K562 (cell line): ENCODE measurements at regions not wholly inside any gene's neighbourhood (a gene's known extent, or its start where the extent isn't known, plus 50 kb on each side); places are given as distances from the start of the nearest gene placed in this dataset.

Experiments used
- ATAC-seq: fragments of 200-7000 bp; cut with Tn5 transposase; 3 replicates; pipeline ENCODE4 v1.9.1; 2020; ENCODE audit warnings: moderate library complexity
- BruUV-seq: library from RNA; stranded (reverse); fragments of 400-500 nt; replicated peaks from 2 replicates; lab custom pipeline; 2021; lab: Mats Ljungman, UMichigan
- CTCF ChIA-PET: fragments of 300-600 bp; formaldehyde crosslinking; extraction: SDS; loops from one replicate; lab custom pipeline; 2021; ENCODE audit warnings: low intra/inter-chr PET ratio; lab: Yijun Ruan, JAX
- POLR2A ChIA-PET: fragments of 300-600, 350-650 bp; sonication (Branson Sonifier 250); formaldehyde crosslinking; extraction: SDS; loops from one replicate; lab custom pipeline; 2021; ENCODE audit warnings: antibody characterized with exemption, inconsistent platforms; lab: Yijun Ruan, JAX
- DNase-seq, 4 experiments: peaks; one replicate each; pipeline versions ENCODE4 v3.0.0 to v3.0.0-alpha.2; 2011 to 2018; ENCODE audit warnings: low spot score in 3 of 4, mixed read lengths in 3 of 4; ENCODE audit errors: extremely low read depth in 1 of 4
- FAIRE-seq: peaks from 2 replicates; lab custom pipeline; 2011; peaks lifted over from hg19 to GRCh38; lab: Jason Lieb, UNC
- H2AFZ ChIP-seq: 2 replicates; pipeline ENCODE4 v1.6.0; 2011; ENCODE audit warnings: low read depth, low read length, control low read depth, inconsistent platforms
- H3K27ac ChIP-seq: fragments of 200-600 bp; 3 replicates; pipeline ENCODE4 v1.8.0; 2011; ENCODE audit warnings: low read depth, mild to moderate bottlenecking, control low read depth, inconsistent platforms, low read length, moderate library complexity, mixed read lengths; ENCODE audit errors: extremely low read depth
- H3K27me3 ChIP-seq, 2 experiments: fragments of 300-600 bp in 1 of 2; 2 replicates in 1 of 2; 3 replicates in 1 of 2; pipeline versions ENCODE4 v1.6.0 to v1.8.0; 2011; ENCODE audit warnings: inconsistent platforms in 2 of 2, low read length in 2 of 2, mild to moderate bottlenecking in 1 of 2, mixed read lengths in 1 of 2, moderate library complexity in 1 of 2; ENCODE audit not compliant: control insufficient read depth in 2 of 2, insufficient read depth in 2 of 2
- H3K36me3 ChIP-seq: fragments of 300-600 bp; 3 replicates; pipeline ENCODE4 v1.8.0; 2011; ENCODE audit warnings: mild to moderate bottlenecking, low read length, inconsistent platforms; ENCODE audit not compliant: control insufficient read depth, insufficient read depth
- H3K4me1 ChIP-seq, 2 experiments: fragments of 200-600 bp in 1 of 2; replicated peaks in 1 of 2; 2 replicates in 1 of 2; 3 replicates in 1 of 2; pipeline versions ENCODE4 v1.5.1 to v1.8.0; 2011; ENCODE audit warnings: inconsistent platforms in 2 of 2, low read length in 2 of 2, mild to moderate bottlenecking in 1 of 2, mixed read lengths in 1 of 2, moderate library complexity in 1 of 2; ENCODE audit not compliant: control insufficient read depth in 2 of 2, insufficient read depth in 2 of 2
- H3K4me2 ChIP-seq: 2 replicates; pipeline ENCODE4 v1.6.1; 2011; ENCODE audit warnings: low read length, control low read depth, inconsistent platforms, mixed read lengths; ENCODE audit not compliant: insufficient read depth
- H3K4me3 ChIP-seq: fragments of 200-600 bp; sonication (generic), shearing (Covaris generic); 2 replicates; pipeline ENCODE4 v1.5.1; 2016; ENCODE audit warnings: control low read depth, inconsistent platforms
- H3K79me2 ChIP-seq: fragments of 200-600 bp; 3 replicates; pipeline ENCODE4 v1.8.0; 2011; ENCODE audit warnings: low read length, inconsistent platforms; ENCODE audit not compliant: control insufficient read depth, insufficient read depth
- H3K9ac ChIP-seq, 2 experiments: 2 replicates each; pipeline versions ENCODE4 v1.6.0 to v1.6.1; 2011; ENCODE audit warnings: low read depth in 2 of 2, low read length in 2 of 2, control low read depth in 1 of 2, inconsistent platforms in 1 of 2, mild to moderate bottlenecking in 1 of 2, mixed read lengths in 1 of 2; ENCODE audit not compliant: insufficient read depth in 1 of 2
- H3K9me1 ChIP-seq: one replicate; pipeline ENCODE4 v1.6.0; 2011; ENCODE audit warnings: inconsistent platforms, mild to moderate bottlenecking, low read length, moderate library complexity; ENCODE audit not compliant: control insufficient read depth, insufficient read depth
- H3K9me3 ChIP-seq: replicated peaks from 2 replicates; pipeline ENCODE4 v1.5.1; 2011; ENCODE audit warnings: low read depth, low read length, inconsistent platforms; ENCODE audit not compliant: control insufficient read depth, insufficient read depth
- H4K20me1 ChIP-seq: replicated peaks from 2 replicates; pipeline ENCODE4 v1.6.1; 2011; ENCODE audit warnings: low read length, inconsistent platforms, mixed read lengths; ENCODE audit not compliant: control insufficient read depth, insufficient read depth
- JUN ChIP-seq, 2 experiments: sonication (generic) in 1 of 2; formaldehyde crosslinking in 1 of 2; IDR thresholded peaks; 2 replicates each; pipeline versions ENCODE4 v1.6.1 to v1.8.0; 2012 to 2022; ENCODE audit warnings: borderline replicate concordance in 2 of 2, mild to moderate bottlenecking in 2 of 2, improper control_type of control experiment in 1 of 2, low read depth in 1 of 2, low read length in 1 of 2, missing genetic modification reagents in 1 of 2
- MAFG ChIP-seq: fragments of 450-650 bp; conservative IDR thresholded peaks from 2 replicates; pipeline ENCODE4 v1.6.1; 2016; ENCODE audit warnings: missing genetic modification characterization, missing compliant biosample characterization
- NR3C1 ChIP-seq: sonication (generic); formaldehyde crosslinking; IDR thresholded peaks from 2 replicates; pipeline ENCODE4 v1.8.1; 2022; ENCODE audit warnings: missing genetic modification reagents
- PTBP1 ChIP-seq: fragments of 200-400 bp; formaldehyde crosslinking; IDR thresholded peaks from 2 replicates; pipeline ENCODE4 v1.6.1; 2017; ENCODE audit warnings: low read depth, low read length
- SMAD3 ChIP-seq: fragments of 450-650 bp; formaldehyde crosslinking; conservative IDR thresholded peaks from 2 replicates; pipeline ENCODE4 v1.4.0; 2020; ENCODE audit warnings: mild to moderate bottlenecking
- SMC3 ChIP-seq: conservative IDR thresholded peaks from 2 replicates; pipeline ENCODE4 v1.6.1; 2011; ENCODE audit warnings: low read depth, low read length, improper control_type of control experiment; ENCODE audit not compliant: insufficient read depth
- STAT5B ChIP-seq: fragments of 250-450 bp; sonication (Bioruptor Pico); IDR thresholded peaks from 2 replicates; pipeline ENCODE4 v1.8.0; 2021; ENCODE audit warnings: mild to moderate bottlenecking, inconsistent platforms
- WGBS: fragments of 100-300 bp; shearing (Covaris generic); methylation state at CpG from one replicate; pipeline ENCODE4 v1.1.6; 2016; ENCODE audit warnings: low coverage, mixed read lengths; ENCODE audit not compliant: insufficient coverage; ENCODE audit errors: missing lambda C conversion rate; 5-methylcytosine and 5-hydroxymethylcytosine counted together
- in situ Hi-C: fragments of 300-500 bp; cut with MboI; formaldehyde crosslinking; loops from 4 replicates; pipeline ENCODE4 v1.15.0; 2018; ENCODE audit warnings: inconsistent platforms, mixed read lengths
- intact Hi-C: fragments of 100-400 bp; cut with micrococcal nuclease; formaldehyde crosslinking; loops from 2 replicates; pipeline ENCODE4 v1.14.2; 2022
- TF ChIP-seq, protein P1 (sequence below): fragments of 250-450 bp; sonication (Bioruptor Pico); IDR thresholded peaks from 2 replicates; pipeline ENCODE4 v1.4.0; 2020; ENCODE audit warnings: mild to moderate bottlenecking, moderate library complexity, borderline replicate concordance
- TF ChIP-seq, protein P2 (sequence below): sonication (generic); IDR thresholded peaks from 2 replicates; pipeline ENCODE4 v1.6.1; 2016
- TF ChIP-seq, protein P3 (sequence below): fragments of 450-650 bp; formaldehyde crosslinking; IDR thresholded peaks from 2 replicates; pipeline ENCODE4 v1.4.0; 2022; ENCODE audit warnings: missing genetic modification characterization
- TF ChIP-seq, protein P4 (sequence below): fragments of 450-650 bp; IDR thresholded peaks from 2 replicates; pipeline ENCODE4 v1.6.1; 2016; ENCODE audit warnings: borderline replicate concordance

DNA sequence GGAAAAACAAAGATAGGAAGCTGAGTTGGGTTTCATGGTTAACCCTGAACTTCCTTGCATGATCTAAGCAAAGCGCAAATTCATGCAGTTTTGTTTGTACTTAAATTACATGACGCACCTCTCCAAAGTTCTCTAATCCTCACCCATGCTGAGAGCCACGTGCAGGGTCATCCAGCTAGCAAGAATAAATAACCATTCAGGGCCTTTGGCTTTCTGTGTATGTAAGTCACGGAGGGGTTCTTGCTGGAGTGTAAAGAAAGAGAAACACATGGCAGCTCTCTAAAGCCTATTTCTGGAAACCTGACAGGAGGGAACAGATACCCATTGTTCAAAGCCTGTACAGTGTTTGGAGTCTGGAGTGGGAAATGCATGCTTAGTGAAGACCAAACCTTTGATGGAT is 171.7 kb upstream of the CCN2 start:
- intact Hi-C loops (no loop called here), in situ Hi-C loops (no loop called here)
- Histone ChIP-seq H3K9me1 (no peaks in the 10 kb centered on the region), H2AFZ (no peak overlapping the region), H3K4me1 (no peaks in the 10 kb centered on the region), H3K4me2 (no peak overlapping the region), H3K4me3 (no peak overlapping the region), H3K27ac (no peak overlapping the region), H3K9ac (no peak overlapping the region), H4K20me1 (no peaks in the 10 kb centered on the region), H3K27me3 (no peaks in the 10 kb centered on the region), H3K36me3 (no peaks in the 10 kb centered on the region), H3K79me2 (no peaks in the 10 kb centered on the region), H3K9me3 (no peaks in the 10 kb centered on the region)
- ATAC-seq = no peak
- FAIRE-seq = no peak
- DNase-seq = no peak
- no peak for TF ChIP-seq MAFG (tag)
- TF ChIP-seq, protein P1, sequence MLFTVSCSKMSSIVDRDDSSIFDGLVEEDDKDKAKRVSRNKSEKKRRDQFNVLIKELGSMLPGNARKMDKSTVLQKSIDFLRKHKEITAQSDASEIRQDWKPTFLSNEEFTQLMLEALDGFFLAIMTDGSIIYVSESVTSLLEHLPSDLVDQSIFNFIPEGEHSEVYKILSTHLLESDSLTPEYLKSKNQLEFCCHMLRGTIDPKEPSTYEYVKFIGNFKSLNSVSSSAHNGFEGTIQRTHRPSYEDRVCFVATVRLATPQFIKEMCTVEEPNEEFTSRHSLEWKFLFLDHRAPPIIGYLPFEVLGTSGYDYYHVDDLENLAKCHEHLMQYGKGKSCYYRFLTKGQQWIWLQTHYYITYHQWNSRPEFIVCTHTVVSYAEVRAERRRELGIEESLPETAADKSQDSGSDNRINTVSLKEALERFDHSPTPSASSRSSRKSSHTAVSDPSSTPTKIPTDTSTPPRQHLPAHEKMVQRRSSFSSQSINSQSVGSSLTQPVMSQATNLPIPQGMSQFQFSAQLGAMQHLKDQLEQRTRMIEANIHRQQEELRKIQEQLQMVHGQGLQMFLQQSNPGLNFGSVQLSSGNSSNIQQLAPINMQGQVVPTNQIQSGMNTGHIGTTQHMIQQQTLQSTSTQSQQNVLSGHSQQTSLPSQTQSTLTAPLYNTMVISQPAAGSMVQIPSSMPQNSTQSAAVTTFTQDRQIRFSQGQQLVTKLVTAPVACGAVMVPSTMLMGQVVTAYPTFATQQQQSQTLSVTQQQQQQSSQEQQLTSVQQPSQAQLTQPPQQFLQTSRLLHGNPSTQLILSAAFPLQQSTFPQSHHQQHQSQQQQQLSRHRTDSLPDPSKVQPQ (CRISPR knock-in tag) = no peak
- TF ChIP-seq PTBP1 = no peak
- TF ChIP-seq NR3C1 = no peak
- TF ChIP-seq, protein P2, sequence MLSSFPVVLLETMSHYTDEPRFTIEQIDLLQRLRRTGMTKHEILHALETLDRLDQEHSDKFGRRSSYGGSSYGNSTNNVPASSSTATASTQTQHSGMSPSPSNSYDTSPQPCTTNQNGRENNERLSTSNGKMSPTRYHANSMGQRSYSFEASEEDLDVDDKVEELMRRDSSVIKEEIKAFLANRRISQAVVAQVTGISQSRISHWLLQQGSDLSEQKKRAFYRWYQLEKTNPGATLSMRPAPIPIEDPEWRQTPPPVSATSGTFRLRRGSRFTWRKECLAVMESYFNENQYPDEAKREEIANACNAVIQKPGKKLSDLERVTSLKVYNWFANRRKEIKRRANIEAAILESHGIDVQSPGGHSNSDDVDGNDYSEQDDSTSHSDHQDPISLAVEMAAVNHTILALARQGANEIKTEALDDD = no peak
- no peak for TF ChIP-seq STAT5B
- TF ChIP-seq JUN (IDR thresholded peaks at IDR 0.05; ENCODE audit: borderline replicate concordance, low read depth, low read length) = no peak
- no peak for TF ChIP-seq JUN (CRISPR knock-in tag; IDR thresholded peaks at IDR 0.05; ENCODE audit: borderline replicate concordance)
- TF ChIP-seq SMC3 = no peak
- TF ChIP-seq, protein P3, sequence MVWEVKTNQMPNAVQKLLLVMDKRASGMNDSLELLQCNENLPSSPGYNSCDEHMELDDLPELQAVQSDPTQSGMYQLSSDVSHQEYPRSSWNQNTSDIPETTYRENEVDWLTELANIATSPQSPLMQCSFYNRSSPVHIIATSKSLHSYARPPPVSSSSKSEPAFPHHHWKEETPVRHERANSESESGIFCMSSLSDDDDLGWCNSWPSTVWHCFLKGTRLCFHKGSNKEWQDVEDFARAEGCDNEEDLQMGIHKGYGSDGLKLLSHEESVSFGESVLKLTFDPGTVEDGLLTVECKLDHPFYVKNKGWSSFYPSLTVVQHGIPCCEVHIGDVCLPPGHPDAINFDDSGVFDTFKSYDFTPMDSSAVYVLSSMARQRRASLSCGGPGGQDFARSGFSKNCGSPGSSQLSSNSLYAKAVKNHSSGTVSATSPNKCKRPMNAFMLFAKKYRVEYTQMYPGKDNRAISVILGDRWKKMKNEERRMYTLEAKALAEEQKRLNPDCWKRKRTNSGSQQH (CRISPR knock-in tag) = no peak
- TF ChIP-seq, protein P4, sequence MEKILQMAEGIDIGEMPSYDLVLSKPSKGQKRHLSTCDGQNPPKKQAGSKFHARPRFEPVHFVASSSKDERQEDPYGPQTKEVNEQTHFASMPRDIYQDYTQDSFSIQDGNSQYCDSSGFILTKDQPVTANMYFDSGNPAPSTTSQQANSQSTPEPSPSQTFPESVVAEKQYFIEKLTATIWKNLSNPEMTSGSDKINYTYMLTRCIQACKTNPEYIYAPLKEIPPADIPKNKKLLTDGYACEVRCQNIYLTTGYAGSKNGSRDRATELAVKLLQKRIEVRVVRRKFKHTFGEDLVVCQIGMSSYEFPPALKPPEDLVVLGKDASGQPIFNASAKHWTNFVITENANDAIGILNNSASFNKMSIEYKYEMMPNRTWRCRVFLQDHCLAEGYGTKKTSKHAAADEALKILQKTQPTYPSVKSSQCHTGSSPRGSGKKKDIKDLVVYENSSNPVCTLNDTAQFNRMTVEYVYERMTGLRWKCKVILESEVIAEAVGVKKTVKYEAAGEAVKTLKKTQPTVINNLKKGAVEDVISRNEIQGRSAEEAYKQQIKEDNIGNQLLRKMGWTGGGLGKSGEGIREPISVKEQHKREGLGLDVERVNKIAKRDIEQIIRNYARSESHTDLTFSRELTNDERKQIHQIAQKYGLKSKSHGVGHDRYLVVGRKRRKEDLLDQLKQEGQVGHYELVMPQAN = no peak
- no peak for TF ChIP-seq SMAD3 (CRISPR knock-in tag)
- ChIA-PET POLR2A (no interaction called here), CTCF (no interaction called here)
- no TSS peak for BruUV-seq
- WGBS = 0% methylated on average over 4 of the region's 4 CpGs
